ENCODE measurements at regions not wholly inside any gene's neighbourhood (a gene's known extent, or its start where the extent isn't known, plus 50 kb on each side); places are given as distances from the start of the nearest gene placed in this dataset.
"Not testable (repeated sequence)": the region's sequence is repeated elsewhere in the genome, so short reads cannot be mapped to it uniquely, and the experiment has no call there.

DNA sequence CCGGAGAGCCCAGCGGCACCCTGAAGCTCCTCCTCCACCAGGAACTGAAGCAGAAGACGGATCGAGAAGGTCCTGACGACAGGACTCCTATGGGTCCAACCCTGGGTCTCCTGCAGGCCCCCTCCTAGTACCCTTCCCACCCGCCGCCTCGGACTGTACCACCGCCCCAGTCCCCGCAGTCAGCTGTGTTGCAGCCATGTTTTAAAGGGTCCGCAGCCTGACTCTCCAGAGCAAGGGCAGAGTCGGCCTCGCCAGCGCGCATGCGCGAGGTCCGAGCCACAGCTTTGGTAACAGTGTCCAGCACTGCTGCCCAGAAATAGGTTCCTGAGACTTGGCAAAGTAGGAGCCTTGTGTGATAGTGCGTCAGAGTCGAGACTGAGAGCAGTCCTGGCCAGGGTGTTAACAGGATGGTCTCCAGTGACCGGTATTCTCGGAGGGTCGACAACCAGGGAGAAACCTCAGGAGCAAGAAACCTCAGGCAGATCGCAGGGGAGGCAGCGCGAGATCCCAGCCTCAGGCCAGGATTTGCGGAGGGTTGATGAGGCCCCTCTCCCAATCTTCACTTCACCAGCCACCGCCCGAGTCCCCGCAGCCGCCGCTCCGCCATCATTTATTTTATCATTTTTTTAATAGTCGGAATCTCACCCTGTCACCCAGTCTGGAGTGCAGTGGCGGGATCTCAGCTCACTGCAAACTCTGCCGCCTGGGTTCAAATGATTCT lies 326.3 kb downstream of the ZNF716 start:
- H3K4me3 ChIP-seq (ENCODE audit: control insufficient read depth in 1 of 2, extremely low read depth in 1 of 2, low read length in 1 of 2); ATAC-seq (replicated peaks in 1 of 4); H3K4me1 ChIP-seq (ENCODE audit: control insufficient read depth in 1 of 2, extremely low read depth in 1 of 2, insufficient read depth in 2 of 2, low read length in 2 of 2); CTCF ChIA-PET; POLR2A ChIA-PET; H3K27ac ChIP-seq (ENCODE audit: low read length); H3K27ac Mint-ChIP-seq; DNase-seq; H3K4me3 Mint-ChIP-seq; H3K36me3 Mint-ChIP-seq; H3K4me1 Mint-ChIP-seq; H3K9me3 ChIP-seq; H3K27me3 ChIP-seq (replicated peaks in 1 of 2; ENCODE audit: control insufficient read depth in 2 of 2, extremely low read depth in 1 of 2, insufficient read depth in 2 of 2, low read length in 1 of 2); H3K27me3 Mint-ChIP-seq; H3K36me3 ChIP-seq (ENCODE audit: control insufficient read depth in 2 of 2, extremely low read depth in 1 of 2, insufficient read depth in 1 of 2, low read length in 1 of 2): not testable (repeated sequence)
- 91% methylated on average over 20 of the region's 36 CpGs for WGBS (ENCODE audit: insufficient coverage)
- peaks cover 15 to 26% (median 24%) of the 10 kb centered on the region in 3 donors for H3K9me3 Mint-ChIP-seq

- Histone ChIP-seq H3K4me1 (ENCODE audit: control insufficient read depth in 1 of 2, extremely low read depth in 1 of 2, insufficient read depth in 2 of 2, low read length in 2 of 2) (no peaks in the 10 kb centered on the region), H3K27ac (ENCODE audit: low read length) (no peak overlapping the region), H3K9me3 (no peaks in the 10 kb centered on the region), H3K27me3 (replicated peaks in 1 of 2; ENCODE audit: control insufficient read depth in 2 of 2, extremely low read depth in 1 of 2, insufficient read depth in 2 of 2, low read length in 1 of 2) (no peaks in the 10 kb centered on the region), H3K4me3 (ENCODE audit: control insufficient read depth in 1 of 2, extremely low read depth in 1 of 2, low read length in 1 of 2) (no peak overlapping the region), H3K36me3 (ENCODE audit: control insufficient read depth in 2 of 2, extremely low read depth in 1 of 2, insufficient read depth in 1 of 2, low read length in 1 of 2) (no peaks in the 10 kb centered on the region)
- WGBS (ENCODE audit: insufficient coverage) = 90% methylated on average over 8 of the region's 10 CpGs
- no peak for ATAC-seq (replicated peaks in 1 of 4)
- Mint-ChIP-seq H3K4me1 (no peaks in the 10 kb centered on the region), H3K9me3 (peaks cover 13 to 31% (median 19%) of the 10 kb centered on the region in 3 donors), H3K27me3 (no peaks in the 10 kb centered on the region), H3K36me3 (no peaks in the 10 kb centered on the region), H3K27ac (no peak overlapping the region), H3K4me3 (no peak overlapping the region)
- ChIA-PET POLR2A (no interaction called here), CTCF (no interaction called here)
- no peak for DNase-seq
These were observed 339.2 kb downstream of the ZNF716 start for GRCh38 chr7:57789130-57789529.

DNA sequence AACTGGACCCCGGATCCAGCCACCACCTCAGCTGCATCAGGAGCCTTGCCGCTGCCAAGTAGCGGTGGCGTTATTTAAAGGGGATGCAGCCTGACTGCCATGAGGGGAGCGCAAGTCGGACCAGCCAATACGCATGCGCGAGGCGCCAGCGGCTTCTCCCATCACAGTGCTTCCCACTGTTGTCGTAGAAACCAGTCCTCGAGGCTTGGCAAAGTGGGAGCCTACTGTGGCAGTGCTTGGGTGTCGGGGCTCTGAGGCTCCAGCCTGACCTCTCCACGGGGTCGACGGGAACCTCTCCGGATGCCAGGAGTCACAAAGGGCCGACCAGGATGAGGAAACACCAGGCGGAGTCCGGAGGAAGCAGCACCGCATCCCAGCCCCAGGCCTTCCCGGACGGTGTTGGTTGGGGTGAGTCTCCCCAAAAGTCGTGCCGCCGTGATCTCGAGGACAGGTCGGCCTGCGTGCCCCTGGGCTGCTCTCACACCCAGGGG lies 369.6 kb downstream of the ZNF716 start:
- H3K4me1 Mint-ChIP-seq = no peaks in the 10 kb centered on the region
- Histone ChIP-seq H3K9me3 (no peaks in the 10 kb centered on the region), H3K4me3 (ENCODE audit: control insufficient read depth in 1 of 2, extremely low read depth in 1 of 2, low read length in 1 of 2) (no peak overlapping the region), H3K36me3 (ENCODE audit: control insufficient read depth in 2 of 2, extremely low read depth in 1 of 2, insufficient read depth in 1 of 2, low read length in 1 of 2) (no peaks in the 10 kb centered on the region), H3K27ac (ENCODE audit: low read length) (no peak overlapping the region), H3K27me3 (replicated peaks in 1 of 2; ENCODE audit: control insufficient read depth in 2 of 2, extremely low read depth in 1 of 2, insufficient read depth in 2 of 2, low read length in 1 of 2) (no peaks in the 10 kb centered on the region), H3K4me1 (ENCODE audit: control insufficient read depth in 1 of 2, extremely low read depth in 1 of 2, insufficient read depth in 2 of 2, low read length in 2 of 2) (no peaks in the 10 kb centered on the region)
- WGBS (ENCODE audit: insufficient coverage) = 93% methylated on average over 30 of the region's 30 CpGs
- H3K9me3 Mint-ChIP-seq = peaks cover 18 to 33% (median 19%) of the 10 kb centered on the region in 3 donors
- ATAC-seq (replicated peaks in 1 of 4) (no peak), DNase-seq (no peak)
- H3K27ac Mint-ChIP-seq = no peak overlapping the region
- no peak overlapping the region for H3K4me3 Mint-ChIP-seq
- H3K27me3 Mint-ChIP-seq = no peaks in the 10 kb centered on the region
- no peaks in the 10 kb centered on the region for H3K36me3 Mint-ChIP-seq
- POLR2A ChIA-PET = no interaction called here
- CTCF ChIA-PET = no interaction called here

GRCh38 chr7:57820477-57820876 lies 370.5 kb downstream of the ZNF716 start:
- Histone ChIP-seq H3K9me3 (no peaks in the 10 kb centered on the region), H3K4me3 (ENCODE audit: control insufficient read depth in 1 of 2, extremely low read depth in 1 of 2, low read length in 1 of 2) (no peak overlapping the region), H3K27me3 (replicated peaks in 1 of 2; ENCODE audit: control insufficient read depth in 2 of 2, extremely low read depth in 1 of 2, insufficient read depth in 2 of 2, low read length in 1 of 2) (no peaks in the 10 kb centered on the region), H3K36me3 (ENCODE audit: control insufficient read depth in 2 of 2, extremely low read depth in 1 of 2, insufficient read depth in 1 of 2, low read length in 1 of 2) (no peaks in the 10 kb centered on the region), H3K27ac (ENCODE audit: low read length) (no peak overlapping the region), H3K4me1 (ENCODE audit: control insufficient read depth in 1 of 2, extremely low read depth in 1 of 2, insufficient read depth in 2 of 2, low read length in 2 of 2) (no peaks in the 10 kb centered on the region)
- Mint-ChIP-seq H3K27me3 (no peaks in the 10 kb centered on the region), H3K4me3 (no peak overlapping the region), H3K36me3 (no peaks in the 10 kb centered on the region), H3K27ac (no peak overlapping the region), H3K9me3 (peaks cover 21 to 30% (median 22%) of the 10 kb centered on the region in 3 donors), H3K4me1 (no peaks in the 10 kb centered on the region)
- no peak for ATAC-seq (replicated peaks in 1 of 4)
- ChIA-PET CTCF (no interaction called here), POLR2A (no interaction called here)
- WGBS (ENCODE audit: insufficient coverage) = 82% methylated on average over 15 of the region's 16 CpGs
- DNase-seq = no peak

DNA sequence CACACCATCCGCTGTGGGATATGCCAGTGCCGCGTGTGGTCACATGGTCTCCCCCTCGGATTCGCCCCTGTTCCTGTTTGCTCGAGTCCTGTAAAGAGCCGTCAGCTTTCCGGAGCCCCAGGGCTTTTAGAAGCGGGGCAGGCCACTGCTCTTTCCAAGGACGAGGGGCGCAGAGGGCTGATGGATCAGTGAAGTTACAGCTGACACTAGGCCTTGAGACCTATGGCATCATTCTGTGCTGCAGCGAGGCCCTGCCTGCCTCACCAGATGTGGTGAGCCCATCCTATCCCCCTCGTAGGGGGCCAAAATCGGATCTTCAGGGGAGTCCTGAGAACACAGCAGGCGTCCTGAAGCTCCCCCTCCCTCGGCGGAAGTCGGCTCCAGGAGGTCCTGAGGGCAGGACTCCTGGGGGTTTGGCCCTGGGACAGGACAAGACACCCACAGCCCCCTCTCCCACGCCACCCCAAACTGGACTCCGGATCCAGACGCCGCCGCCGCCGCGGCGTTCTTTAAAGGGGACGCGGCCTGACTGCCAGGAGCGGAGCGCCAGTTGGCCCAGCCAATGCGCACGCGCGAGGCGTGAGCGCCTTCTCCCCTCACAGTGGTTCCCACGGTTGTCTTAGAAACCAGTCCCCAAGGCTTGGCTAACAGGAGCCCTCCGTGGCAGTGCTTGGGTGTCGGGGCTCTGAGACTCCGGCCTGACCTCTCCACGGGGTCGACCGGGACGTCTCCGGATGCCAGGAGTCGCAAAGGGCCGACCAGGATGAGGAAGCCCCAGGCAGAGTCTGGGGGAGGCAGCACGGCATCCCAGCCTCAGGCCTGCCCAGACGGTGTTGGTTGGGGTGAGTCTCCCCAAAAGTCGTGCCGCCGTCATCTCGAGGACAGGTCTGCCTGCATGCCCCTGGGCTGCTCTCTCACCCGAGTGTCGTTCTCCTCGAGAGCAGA lies 371.7 kb downstream of the ZNF716 start:
- no peaks in the 10 kb centered on the region for H3K4me1 ChIP-seq (ENCODE audit: control insufficient read depth in 1 of 2, extremely low read depth in 1 of 2, insufficient read depth in 2 of 2, low read length in 2 of 2)
- peaks cover 21 to 27% (median 22%) of the 10 kb centered on the region in 3 donors for H3K9me3 Mint-ChIP-seq
- WGBS (ENCODE audit: insufficient coverage) = 90% methylated on average over 52 of the region's 57 CpGs
- no peak overlapping the region for H3K27ac ChIP-seq (ENCODE audit: low read length)
- H3K27ac Mint-ChIP-seq = no peak overlapping the region
- ChIA-PET POLR2A (no interaction called here), CTCF (no interaction called here)
- no peaks in the 10 kb centered on the region for H3K9me3 ChIP-seq
- H3K27me3 ChIP-seq (replicated peaks in 1 of 2; ENCODE audit: control insufficient read depth in 2 of 2, extremely low read depth in 1 of 2, insufficient read depth in 2 of 2, low read length in 1 of 2) = no peaks in the 10 kb centered on the region
- no peak for DNase-seq
- H3K36me3 ChIP-seq (ENCODE audit: control insufficient read depth in 2 of 2, extremely low read depth in 1 of 2, insufficient read depth in 1 of 2, low read length in 1 of 2) = no peaks in the 10 kb centered on the region
- no peak overlapping the region for H3K4me3 ChIP-seq (ENCODE audit: control insufficient read depth in 1 of 2, extremely low read depth in 1 of 2, low read length in 1 of 2)
- H3K36me3 Mint-ChIP-seq = no peaks in the 10 kb centered on the region
- H3K4me1 Mint-ChIP-seq = no peaks in the 10 kb centered on the region
- H3K27me3 Mint-ChIP-seq = no peaks in the 10 kb centered on the region
- H3K4me3 Mint-ChIP-seq = no peak overlapping the region
- no peak for ATAC-seq (replicated peaks in 1 of 4)

DNA sequence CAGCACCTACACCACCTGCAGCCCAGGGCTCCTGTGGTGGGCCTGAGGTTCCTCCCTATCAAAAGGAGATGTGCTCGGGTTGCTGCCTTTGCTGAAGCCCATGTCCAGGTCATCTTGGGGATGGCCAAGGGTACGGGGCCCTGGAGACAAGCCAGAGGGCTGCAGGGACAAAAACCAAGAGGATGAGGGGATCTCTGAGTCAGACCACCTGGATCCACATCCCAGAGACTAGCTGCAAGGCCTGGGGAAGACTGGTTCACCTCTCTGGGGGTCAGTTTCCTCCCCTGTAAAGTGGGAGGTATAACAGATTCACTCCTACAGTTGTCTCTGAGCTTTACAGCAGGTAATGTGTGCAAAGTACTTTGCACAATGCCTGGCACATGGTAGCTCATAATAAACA lies 376.6 kb downstream of the ZNF716 start:
- H3K4me3 Mint-ChIP-seq; ATAC-seq (replicated peaks in 1 of 4); H3K36me3 ChIP-seq (ENCODE audit: control insufficient read depth in 2 of 2, extremely low read depth in 1 of 2, insufficient read depth in 1 of 2, low read length in 1 of 2); H3K4me1 Mint-ChIP-seq; H3K4me3 ChIP-seq (ENCODE audit: control insufficient read depth in 1 of 2, extremely low read depth in 1 of 2, low read length in 1 of 2); H3K27ac ChIP-seq (ENCODE audit: low read length); H3K36me3 Mint-ChIP-seq; H3K9me3 ChIP-seq; H3K27me3 ChIP-seq (replicated peaks in 1 of 2; ENCODE audit: control insufficient read depth in 2 of 2, extremely low read depth in 1 of 2, insufficient read depth in 2 of 2, low read length in 1 of 2); DNase-seq; H3K27ac Mint-ChIP-seq; CTCF ChIA-PET; POLR2A ChIA-PET; H3K27me3 Mint-ChIP-seq; H3K4me1 ChIP-seq (ENCODE audit: control insufficient read depth in 1 of 2, extremely low read depth in 1 of 2, insufficient read depth in 2 of 2, low read length in 2 of 2): not testable (repeated sequence)
- 38% methylated on average over 2 of the region's 2 CpGs for WGBS (ENCODE audit: insufficient coverage)
- H3K9me3 Mint-ChIP-seq = peaks cover 10 to 16% (median 13%) of the 10 kb centered on the region in 3 donors
